ENCODE measurements at regions not wholly inside any gene's neighbourhood (a gene's known extent, or its start where the extent isn't known, plus 50 kb on each side); places are given as distances from the start of the nearest gene placed in this dataset.

- no peak for DNase-seq (ENCODE audit: low read depth)
- H3K4me3 ChIP-seq (ENCODE audit: low read depth, low read length) = no peak overlapping the region
- TF ChIP-seq CTCF (IDR thresholded peaks at IDR 0.05; ENCODE audit: control insufficient read depth, extremely low read depth, insufficient read depth) = no peak
Observed at GRCh38 chr3:64355401-64355807, 130.1 kb upstream of the PRICKLE2 start.

GRCh38 chr3:64354956-64355355 is 129.7 kb upstream of the PRICKLE2 start:
- no peak for DNase-seq (ENCODE audit: low read depth)
- H3K4me3 ChIP-seq (ENCODE audit: low read depth, low read length) = no peak overlapping the region
- TF ChIP-seq CTCF (IDR thresholded peaks at IDR 0.05; ENCODE audit: control insufficient read depth, extremely low read depth, insufficient read depth) = no peak

- H3K4me3 ChIP-seq (ENCODE audit: low read depth, low read length) = no peak overlapping the region
- no peak for TF ChIP-seq CTCF (IDR thresholded peaks at IDR 0.05; ENCODE audit: control insufficient read depth, extremely low read depth, insufficient read depth)
- DNase-seq (ENCODE audit: low read depth) = no peak
Observed at GRCh38 chr3:64354221-64354620, 129.0 kb upstream of the PRICKLE2 start.

GRCh38 chr3:64353226-64353625 is 128.0 kb upstream of the PRICKLE2 start:
- H3K4me3 ChIP-seq (ENCODE audit: low read depth, low read length) = no peak overlapping the region
- TF ChIP-seq CTCF (IDR thresholded peaks at IDR 0.05; ENCODE audit: control insufficient read depth, extremely low read depth, insufficient read depth) = no peak
- DNase-seq (ENCODE audit: low read depth) = no peak

- no peak overlapping the region for H3K4me3 ChIP-seq (ENCODE audit: low read depth, low read length)
- no peak for TF ChIP-seq CTCF (IDR thresholded peaks at IDR 0.05; ENCODE audit: control insufficient read depth, extremely low read depth, insufficient read depth)
- DNase-seq (ENCODE audit: low read depth) = no peak
Observed at GRCh38 chr3:64352639-64352992, 127.3 kb upstream of the PRICKLE2 start.

GRCh38 chr3:64351713-64352638 is 126.7 kb upstream of the PRICKLE2 start:
- no peak overlapping the region for H3K4me3 ChIP-seq (ENCODE audit: low read depth, low read length)
- no peak for TF ChIP-seq CTCF (IDR thresholded peaks at IDR 0.05; ENCODE audit: control insufficient read depth, extremely low read depth, insufficient read depth)
- no peak for DNase-seq (ENCODE audit: low read depth)

GRCh38 chr3:64349551-64349950 is 124.3 kb upstream of the PRICKLE2 start:
- TF ChIP-seq CTCF (IDR thresholded peaks at IDR 0.05; ENCODE audit: control insufficient read depth, extremely low read depth, insufficient read depth) = no peak
- no peak for DNase-seq (ENCODE audit: low read depth)
- H3K4me3 ChIP-seq (ENCODE audit: low read depth, low read length) = no peak overlapping the region
